ENCODE measurements at regions not wholly inside any gene's neighbourhood (a gene's known extent, or its start where the extent isn't known, plus 50 kb on each side); places are given as distances from the start of the nearest gene placed in this dataset.

DNA sequence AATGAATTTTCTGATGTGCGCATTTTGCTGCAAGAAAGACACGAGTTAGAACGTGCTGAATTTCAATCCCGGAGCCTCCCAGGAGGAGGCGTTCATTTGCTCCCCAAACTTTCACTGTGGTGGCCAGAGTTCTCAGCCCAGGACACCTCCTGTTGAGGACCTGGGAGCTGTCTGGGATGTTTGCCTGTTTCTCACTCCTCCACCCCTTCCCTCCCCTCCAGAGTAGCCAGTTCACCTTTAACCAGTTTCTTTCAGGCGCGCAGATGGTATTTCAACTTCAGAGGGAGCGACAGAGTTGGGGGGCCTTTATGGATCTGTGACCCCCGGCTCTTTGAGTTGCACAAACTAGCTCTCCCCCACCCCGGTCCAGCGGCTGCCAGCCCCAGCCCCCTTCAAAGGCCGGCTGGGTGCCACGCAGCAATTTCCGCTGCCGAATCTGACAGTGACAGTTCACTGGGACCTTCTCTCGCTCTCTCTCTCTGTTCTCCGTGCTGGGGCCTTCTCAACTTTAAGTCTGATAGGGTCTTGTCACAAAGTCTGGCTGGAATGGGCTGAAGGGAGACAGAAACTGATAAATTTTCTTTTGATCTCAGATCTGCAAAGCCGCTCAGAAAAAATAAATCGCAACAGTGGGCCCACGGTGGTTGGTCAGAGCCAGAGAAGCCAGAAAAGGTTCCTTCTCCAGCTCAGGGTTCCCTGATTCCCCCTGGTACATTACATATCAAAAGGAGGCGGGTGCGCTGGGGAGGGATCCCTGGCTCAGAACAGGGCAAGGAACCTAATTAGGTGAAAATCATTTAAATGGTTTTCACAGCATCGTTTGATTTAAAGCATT is 100.0 kb upstream of the STX18 start:
- DNase-seq (ENCODE audit: extremely low read depth in 1 of 2, low read depth in 1 of 2) = no peak

DNA sequence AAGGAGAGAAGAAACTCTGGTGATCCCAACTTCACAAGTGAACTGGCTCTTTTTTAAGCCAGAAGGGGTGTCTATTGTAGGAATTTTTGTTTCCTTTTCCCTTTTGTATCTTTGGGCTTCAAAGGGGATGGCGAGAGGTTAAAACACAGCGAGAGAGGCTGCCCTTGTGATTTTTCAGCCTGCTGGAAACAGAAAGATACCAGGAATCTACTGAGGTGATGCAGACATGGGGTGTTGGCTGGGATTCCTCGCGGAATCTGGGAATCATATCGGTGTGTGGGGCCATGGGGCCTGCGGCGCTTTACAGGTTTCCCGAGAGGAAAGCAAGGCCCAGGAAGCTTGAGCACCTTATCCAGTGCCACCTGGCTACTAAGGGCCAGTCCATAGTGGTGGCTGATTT is 99.4 kb upstream of the STX18 start:
- DNase-seq (ENCODE audit: extremely low read depth in 1 of 2, low read depth in 1 of 2) = no peak

DNA sequence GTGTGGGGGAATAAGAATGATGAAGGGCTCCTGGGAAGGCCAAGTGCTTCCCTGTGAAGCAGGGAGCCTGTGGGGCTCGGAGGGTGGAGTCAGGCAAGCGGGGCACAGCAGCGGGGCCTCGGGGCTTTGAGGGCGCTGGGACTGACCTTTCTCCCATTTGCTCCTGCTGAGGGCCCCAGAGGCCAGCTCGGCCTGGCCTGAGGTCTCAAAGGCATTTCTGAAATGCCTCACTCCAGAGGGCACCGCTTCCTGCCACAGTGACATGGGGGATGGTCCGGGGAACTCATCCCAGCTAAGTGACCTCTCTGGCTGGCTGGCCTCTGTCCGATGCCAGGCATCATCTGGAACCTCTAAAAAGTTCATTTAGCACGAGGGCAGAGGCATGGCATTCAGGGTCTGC is 98.8 kb upstream of the STX18 start:
- DNase-seq (ENCODE audit: extremely low read depth in 1 of 2, low read depth in 1 of 2) = no peak

DNA sequence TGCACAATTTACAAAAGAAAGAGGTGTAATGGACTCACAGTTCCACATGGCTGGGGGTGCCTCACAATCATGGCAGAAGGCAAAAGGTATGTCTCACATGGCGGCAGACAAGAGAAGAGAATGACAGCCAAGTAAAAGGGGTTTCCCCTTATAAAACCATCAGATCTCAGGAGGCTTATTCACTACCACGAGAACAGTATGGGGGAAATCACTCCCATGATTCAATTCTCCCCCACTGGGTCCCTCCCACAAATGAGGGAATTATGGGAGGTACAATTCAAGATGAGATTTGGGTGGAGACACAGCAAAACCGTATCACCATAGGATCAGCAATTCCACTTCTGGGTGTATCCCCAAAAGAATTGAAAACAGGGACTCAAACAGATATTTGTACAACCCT is 97.5 kb upstream of the STX18 start:
- no peak for DNase-seq (ENCODE audit: extremely low read depth in 1 of 2, low read depth in 1 of 2)

DNA sequence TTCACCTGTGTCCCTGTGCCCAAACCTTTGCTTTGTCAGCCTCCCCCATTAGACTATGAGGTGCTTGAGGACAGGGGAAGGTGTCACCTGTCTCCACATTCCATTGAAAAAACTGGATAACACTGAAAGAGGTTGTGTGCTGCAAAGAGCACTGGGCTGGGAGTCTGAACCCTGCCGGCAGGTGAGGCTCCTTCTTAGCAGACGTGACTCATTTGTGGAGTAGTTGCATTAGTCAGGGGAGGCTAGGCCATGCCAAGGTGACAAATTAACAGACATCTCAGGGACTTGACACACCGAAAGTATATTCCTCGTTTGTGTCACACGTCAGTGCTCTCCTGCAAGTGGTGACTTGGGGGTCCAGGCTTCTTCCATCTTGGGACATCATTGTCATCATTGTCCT is 95.9 kb upstream of the STX18 start:
- DNase-seq (ENCODE audit: extremely low read depth in 1 of 2, low read depth in 1 of 2) = peak in 1 of 2 donors; percentile 7

DNA sequence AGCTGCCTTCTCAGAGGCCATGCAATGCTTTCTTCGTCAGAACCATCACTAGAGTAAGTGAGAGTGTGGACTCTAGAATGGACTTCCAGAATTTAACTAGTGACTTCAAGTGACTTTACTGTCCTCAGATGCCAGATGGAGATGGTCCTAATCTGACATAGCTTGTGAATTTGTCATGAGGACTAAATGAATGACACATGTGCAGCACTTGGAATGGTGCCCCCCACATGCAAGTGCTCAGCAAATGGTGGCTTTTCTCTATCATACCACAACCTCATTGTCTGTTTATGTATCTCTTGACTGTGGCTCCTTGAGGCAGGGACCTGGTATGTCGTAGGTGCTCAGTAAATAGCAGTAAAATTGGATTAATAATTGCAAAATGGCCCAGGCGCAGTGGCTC is 91.6 kb upstream of the STX18 start:
- no peak for DNase-seq (ENCODE audit: extremely low read depth in 1 of 2, low read depth in 1 of 2)

DNA sequence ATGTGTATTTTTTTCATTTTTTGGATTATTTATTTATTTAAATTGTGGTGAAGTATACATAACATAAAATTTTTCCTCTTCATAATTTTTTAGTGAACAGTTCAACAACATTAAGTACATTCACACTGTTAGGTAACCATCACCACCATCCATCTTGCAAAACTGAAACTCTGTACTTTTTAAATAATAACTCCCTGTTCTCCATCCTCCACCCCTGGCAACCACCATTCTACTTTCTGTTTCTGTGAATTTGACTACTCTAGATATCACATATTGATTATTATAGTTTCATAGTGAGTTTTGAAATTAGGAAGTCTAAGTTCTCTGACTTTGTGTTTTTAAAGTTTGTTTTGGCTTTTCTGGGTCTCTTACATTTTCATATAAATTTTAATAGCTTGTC is 89.3 kb upstream of the STX18 start:
- DNase-seq (ENCODE audit: extremely low read depth in 1 of 2, low read depth in 1 of 2) = no peak

DNA sequence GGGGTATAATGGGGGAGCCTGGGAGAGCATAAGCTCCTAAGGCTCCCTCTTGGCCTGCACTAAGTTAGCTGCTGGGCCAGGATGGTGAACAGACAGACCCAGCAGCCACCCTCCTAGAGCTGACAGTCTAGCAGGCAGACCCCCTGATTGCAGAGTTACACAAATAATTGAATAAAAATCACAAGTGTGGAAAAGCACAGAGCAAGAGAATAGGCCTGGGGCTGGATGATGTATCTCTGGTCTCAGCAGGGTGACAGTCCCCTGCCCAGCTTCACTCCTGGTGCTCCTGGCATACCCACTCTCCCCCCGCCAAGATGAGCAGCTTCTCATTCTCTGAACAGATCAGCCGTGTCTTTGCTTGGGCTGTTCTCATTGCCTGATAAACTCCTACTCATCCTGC is 86.1 kb upstream of the STX18 start:
- DNase-seq (ENCODE audit: extremely low read depth in 1 of 2, low read depth in 1 of 2) = no peak

DNA sequence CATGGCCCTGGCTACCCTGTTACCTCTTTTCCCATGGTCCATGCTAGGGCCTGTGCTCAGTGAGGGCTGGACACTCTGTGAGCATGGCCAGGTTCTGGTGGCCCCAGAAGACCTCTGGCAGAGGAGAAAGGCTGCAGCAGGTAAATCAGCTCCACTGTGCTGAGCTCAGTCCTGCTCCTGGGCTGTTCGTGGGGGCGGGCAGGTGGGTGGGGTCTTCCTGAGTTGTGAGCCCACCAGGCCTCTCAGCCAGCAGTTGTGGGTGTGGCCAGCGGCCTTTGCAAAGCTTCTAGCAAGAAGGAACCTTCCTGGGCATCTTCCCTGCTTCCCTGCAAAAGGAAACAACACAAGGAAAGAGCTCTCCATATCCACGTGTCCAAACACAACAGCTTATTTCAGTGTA is 85.3 kb upstream of the STX18 start:
- DNase-seq (ENCODE audit: extremely low read depth in 1 of 2, low read depth in 1 of 2) = no peak

DNA sequence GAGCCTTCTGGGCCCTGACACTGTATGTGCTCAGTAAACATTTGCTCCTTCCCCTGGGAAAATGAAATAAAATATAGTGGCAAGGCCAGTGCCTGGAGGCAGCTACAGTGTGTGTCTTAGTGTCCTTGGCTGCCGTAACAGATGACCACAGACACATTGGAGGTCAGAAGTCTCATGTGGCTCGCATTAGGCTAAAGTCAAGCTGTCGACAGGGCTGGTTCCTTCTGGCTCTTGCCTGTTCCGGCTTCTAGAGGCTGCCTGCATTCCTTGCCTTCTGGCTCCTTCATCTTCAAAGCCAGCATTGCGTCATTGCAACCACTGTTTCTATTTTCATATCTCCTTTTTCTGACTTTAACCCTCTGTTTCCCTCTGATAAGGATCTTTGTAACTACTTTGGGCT is 83.6 kb upstream of the STX18 start:
- DNase-seq (ENCODE audit: extremely low read depth in 1 of 2, low read depth in 1 of 2) = no peak

DNA sequence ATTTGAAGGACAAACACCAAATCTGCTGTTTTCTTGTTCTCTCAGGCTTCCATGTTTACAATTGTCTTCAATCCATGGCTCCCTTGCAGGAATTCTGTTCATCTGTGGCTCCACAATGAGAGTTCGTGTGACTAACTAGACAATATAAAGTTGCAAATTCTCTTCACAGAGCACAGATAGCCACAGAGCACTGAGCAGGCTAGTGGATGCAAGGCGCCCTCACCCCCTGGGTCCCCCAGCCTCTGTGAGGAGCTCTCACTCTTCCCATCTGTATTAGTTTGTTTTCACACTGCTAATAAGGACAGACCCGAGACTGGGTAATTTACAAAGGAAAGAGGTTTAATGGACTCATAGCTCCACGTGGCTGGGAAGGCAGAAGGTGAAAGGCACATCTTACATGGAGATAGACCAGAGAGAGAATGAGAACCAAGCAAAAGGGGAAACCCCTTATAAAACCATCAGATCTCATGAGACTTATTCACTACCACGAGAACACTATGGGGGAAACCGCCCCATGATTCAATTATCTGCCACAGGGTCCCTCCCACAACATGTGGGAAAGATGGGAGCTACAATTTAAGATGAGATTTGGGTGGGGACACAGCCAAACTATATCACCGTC is 82.5 kb upstream of the STX18 start:
- DNase-seq (ENCODE audit: extremely low read depth in 1 of 2, low read depth in 1 of 2) = no peak

DNA sequence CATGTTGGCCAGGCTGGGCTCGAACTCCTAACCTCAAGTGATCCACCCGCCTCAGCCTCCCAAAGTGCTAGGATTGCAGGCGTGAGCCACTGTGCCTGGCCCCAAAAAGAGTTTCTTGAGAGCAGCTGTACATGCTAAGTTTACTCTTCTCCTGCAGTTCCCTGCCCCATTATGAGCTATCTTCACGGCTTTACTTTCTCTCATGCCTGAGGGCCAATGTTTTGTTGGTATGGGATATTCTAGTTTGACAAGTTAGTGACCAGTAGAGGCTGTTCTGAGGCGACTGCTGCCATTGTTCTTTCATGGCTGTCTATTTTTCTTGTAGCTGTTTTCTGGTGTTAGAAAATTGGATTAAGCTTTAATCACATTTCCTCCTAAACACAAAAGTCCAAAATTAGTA is 78.0 kb upstream of the STX18 start:
- DNase-seq (ENCODE audit: extremely low read depth in 1 of 2, low read depth in 1 of 2) = no peak

DNA sequence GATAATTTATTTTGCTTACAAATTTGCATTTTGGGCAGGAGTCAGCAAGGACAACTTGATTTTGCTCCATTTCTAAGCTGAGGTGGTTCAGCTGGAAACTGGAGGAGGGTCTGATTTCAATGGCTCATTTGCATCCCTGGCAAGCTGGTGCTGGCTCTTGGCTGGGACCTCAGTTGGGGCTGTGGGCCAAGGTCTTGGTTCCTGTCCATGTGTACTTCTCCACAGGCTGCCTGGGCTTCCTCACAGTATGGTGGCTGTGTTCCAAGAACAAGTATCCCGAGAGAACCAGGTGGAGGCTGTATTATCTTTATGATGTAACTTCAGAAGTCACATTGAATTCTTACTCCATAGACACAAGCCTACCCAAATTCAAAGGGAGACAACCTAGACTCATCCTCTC is 77.0 kb upstream of the STX18 start:
- DNase-seq (ENCODE audit: extremely low read depth in 1 of 2, low read depth in 1 of 2) = no peak

DNA sequence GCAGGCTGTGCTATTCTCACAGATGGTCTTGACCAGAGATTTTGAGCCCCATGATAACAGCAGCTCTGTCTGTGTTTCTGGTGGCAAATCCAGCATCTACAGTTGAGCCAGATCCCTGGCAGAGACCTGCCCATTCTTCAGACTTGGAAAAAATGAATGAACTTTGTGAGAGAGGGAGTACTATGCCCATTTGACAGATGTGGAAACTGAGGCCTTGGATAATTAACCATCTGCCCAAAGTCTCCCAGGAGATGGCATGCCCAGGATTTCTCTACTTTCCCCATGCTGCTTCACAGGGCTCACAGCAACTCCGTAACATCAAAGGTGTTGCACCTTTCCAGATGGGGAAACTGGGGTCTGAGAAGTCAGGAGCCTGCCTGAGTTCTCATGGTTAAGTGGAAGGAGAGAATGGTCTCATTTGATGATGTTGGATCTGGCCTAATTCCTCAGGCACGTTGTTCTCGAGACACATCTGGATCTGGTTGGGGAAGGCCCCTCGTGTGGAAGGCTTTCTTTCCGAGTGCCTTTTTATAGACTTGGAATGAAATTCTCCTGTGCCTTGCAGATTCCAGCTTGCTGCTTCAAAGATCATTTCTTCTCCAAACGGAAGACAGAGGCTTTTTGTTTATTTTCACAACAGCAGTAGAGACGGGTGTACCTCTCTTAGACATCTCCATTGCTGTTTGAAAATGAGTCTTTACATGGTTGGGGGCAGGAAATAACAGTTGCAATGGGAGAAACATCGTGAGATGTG is 73.3 kb upstream of the STX18 start:
- no peak for DNase-seq (ENCODE audit: extremely low read depth in 1 of 2, low read depth in 1 of 2)

DNA sequence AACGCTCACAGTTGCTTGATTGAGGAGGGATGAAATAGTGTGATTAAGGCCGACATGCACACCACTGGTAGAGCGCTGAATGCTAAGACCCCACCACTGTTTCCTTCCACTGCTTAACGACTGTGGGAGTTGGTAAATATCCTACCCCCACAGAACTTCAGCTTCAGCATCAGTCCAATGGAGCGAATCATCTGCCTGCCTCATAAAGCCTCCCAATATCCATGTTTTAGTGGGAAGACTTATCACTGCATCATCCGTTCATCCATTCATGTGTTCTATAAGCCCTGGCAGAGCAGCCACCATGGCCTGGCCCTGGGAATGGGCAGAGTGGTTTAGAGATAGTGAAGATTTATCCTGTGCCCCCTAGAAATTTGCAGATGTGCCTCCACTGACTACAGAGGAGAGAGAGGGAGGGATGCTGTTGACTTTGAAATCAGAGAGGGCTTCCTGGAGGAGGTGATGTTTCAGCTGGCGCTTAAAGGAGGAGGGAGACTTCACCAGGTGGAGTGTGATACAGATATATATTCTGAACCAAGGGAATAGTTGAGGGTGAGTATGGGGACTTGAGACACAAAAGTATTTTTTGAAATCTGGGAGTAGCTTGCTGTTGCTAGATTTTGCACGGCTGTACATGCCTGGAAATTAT is 71.9 kb upstream of the STX18 start:
- DNase-seq (ENCODE audit: extremely low read depth in 1 of 2, low read depth in 1 of 2) = no peak

DNA sequence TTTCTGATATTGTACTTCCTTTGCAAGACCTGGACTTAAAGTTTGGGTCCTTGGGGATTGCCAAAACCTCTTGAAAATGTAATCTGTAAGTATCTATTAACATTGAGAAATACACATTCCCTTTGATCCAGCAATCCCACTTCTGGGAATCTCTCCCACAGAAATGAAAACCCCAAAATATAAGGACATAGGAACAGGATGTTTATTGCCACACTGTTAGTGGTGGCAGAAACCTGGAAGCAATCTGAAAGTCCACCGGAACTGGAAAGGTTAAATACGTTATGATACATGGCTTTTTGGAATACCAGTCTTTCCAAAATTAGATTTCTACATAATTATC is 71.2 kb upstream of the STX18 start:
- no peak for DNase-seq (ENCODE audit: extremely low read depth in 1 of 2, low read depth in 1 of 2)

DNA sequence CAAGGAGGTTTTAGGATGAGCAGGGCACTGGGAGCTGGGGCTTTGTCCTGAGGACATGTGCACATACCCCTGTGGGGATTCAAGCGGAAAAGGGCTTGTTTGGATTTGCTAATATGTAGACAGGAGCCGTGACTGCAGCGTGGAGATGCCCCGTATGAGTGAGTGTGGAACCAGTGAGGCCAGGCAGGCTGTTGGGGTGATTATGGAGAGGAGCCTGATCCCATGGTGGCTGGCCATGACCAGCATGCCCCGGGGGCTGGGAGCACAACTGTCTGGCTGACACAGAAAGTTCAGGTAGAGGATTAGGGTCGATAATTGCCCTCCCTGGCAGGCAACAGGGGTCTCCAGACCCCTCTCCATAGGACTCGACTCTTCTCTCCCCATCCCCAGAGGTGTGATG is 68.8 kb upstream of the STX18 start:
- no peak for DNase-seq (ENCODE audit: extremely low read depth in 1 of 2, low read depth in 1 of 2)

DNA sequence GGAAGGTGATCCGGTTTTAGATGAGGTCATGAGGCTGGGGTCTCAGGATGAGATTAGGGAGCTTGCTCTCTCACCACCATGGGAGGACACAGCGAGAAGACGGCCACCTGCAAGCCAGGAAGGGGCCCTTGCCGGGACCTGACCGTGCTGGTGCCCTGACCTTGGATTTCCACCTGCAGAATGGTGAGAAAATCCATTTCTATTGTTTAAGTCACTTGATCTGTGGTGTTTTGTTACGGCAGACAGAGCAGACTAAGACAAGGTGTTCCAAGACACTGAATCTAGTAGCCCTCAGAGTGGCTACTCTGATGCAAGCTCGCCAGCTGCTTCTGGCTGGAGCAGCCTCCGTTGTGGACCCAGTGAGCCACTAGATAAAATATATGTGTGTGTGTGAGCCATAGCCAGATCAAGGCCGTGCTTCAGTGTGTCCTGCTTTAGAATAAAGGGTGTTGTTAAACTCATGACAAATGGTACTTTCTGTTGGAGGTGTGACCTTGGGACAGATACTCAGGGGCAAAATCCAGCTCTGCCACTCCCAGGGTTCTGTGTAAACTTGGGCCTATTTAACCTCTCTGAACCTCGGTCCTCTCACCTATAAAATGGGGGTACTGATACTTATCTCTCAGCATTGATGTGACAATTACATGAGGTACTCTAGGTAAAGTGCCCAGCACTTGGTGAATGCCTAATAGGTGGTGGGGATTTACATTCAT is 67.9 kb upstream of the STX18 start:
- no peak for DNase-seq (ENCODE audit: extremely low read depth in 1 of 2, low read depth in 1 of 2)

DNA sequence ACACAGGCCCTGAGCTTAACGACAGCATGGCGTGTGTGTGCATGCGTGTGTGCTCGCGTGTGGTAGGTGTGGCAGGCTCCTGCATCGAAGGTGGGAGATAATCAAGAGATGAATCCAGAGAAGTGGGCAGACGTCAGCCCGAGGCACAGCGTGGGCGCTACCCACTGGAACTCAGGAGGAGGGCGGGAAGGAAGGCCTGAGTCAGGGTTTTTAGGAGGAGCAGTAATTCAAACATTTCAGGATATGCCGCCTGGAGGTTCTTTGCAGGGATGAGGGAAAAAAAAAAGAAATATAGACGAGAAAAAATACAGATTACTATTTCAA is 66.3 kb upstream of the STX18 start:
- no peak for DNase-seq (ENCODE audit: extremely low read depth in 1 of 2, low read depth in 1 of 2)

DNA sequence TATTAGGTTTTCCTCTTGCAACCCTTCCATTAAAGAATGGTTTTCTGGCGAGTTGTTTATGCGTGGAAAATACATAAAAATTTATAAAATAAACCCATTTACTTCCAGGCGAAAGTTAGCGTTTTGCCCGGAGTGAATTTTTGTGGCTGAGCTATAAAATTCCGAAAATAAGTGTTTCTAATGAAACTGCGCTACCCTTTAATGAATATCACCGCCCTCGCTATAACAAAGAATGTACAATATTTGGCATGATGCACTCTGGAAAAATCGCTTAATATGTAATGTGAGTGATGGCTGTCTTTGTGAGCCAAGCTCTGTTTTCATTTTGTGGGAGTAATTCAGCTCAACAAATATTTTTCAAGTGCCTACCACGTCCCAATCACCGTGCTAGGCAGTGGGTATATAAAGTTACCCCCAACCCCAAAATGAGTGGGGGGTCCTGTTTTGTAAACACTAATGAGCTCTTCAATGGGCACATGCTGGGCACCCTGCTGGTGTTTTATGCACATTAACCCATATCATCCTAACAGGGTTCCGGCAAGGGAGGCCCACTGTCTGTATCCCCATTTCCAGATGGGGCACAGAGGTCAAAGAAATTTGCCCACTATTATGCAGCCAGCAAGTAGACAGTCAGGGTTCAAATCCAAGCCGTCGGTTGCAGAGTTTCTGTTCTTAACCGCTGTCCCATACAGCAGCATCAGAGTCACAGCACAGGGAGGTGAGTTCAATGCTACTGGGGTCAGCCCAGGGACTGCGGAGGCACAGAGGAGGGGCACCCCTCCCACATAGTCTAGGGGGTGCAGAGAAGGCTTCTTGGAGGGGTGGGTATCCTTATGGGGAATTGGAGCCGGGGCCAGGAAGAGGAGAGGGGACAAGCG is 65.7 kb upstream of the STX18 start:
- no peak for DNase-seq (ENCODE audit: extremely low read depth in 1 of 2, low read depth in 1 of 2)
